NB4 (cell line): ENCODE measurements at regions not wholly inside any gene's neighbourhood (a gene's known extent, or its start where the extent isn't known, plus 50 kb on each side); places are given as distances from the start of the nearest gene placed in this dataset.

ENCODE experiments used
- DNase-seq: peaks from one replicate; pipeline ENCODE4 v3.0.0; 2010; ENCODE audit warnings: low read depth
- H3K4me3 ChIP-seq: one replicate; pipeline ENCODE4 v1.5.1; 2011; ENCODE audit warnings: mild to moderate bottlenecking, low read depth, low read length, moderate library complexity
- MYC ChIP-seq: IDR thresholded peaks from 2 replicates; pipeline ENCODE4 v1.6.1; 2011; ENCODE audit warnings: low read depth, low read length
- POLR2A ChIP-seq: IDR thresholded peaks from 2 replicates; pipeline ENCODE4 v1.6.1; 2011; ENCODE audit warnings: mild to moderate bottlenecking; ENCODE audit not compliant: insufficient read length; ENCODE audit errors: extremely low read depth
- TF ChIP-seq, protein P1 (sequence below): IDR thresholded peaks from one replicate; pipeline ENCODE4 v1.5.1; 2012; ENCODE audit warnings: low read depth, low read length
- TF ChIP-seq, protein P2 (sequence below): IDR thresholded peaks from 2 replicates; pipeline ENCODE4 v1.6.1; 2011; ENCODE audit warnings: low read depth, low read length

DNA sequence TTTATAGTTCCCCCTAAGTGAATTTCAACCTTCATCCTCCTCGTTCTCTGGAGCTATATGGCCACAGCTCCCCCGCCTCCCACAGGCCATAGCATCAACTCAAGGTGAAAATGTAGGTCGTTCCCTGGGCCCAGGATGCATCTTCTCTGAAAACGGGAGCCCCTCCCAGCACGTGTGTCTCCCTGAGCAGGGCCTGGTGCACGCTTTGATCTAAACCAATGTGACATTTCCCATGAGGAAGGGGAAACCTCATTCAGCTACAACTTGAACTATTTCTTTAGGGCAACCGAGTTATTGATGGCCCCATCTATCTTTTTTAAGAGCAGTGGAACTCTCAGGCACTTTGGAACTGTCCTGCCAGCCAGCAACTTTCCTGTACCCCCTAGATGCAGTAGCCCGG, 57.8 kb upstream of the BACE2 start:
- TF ChIP-seq, protein P1, sequence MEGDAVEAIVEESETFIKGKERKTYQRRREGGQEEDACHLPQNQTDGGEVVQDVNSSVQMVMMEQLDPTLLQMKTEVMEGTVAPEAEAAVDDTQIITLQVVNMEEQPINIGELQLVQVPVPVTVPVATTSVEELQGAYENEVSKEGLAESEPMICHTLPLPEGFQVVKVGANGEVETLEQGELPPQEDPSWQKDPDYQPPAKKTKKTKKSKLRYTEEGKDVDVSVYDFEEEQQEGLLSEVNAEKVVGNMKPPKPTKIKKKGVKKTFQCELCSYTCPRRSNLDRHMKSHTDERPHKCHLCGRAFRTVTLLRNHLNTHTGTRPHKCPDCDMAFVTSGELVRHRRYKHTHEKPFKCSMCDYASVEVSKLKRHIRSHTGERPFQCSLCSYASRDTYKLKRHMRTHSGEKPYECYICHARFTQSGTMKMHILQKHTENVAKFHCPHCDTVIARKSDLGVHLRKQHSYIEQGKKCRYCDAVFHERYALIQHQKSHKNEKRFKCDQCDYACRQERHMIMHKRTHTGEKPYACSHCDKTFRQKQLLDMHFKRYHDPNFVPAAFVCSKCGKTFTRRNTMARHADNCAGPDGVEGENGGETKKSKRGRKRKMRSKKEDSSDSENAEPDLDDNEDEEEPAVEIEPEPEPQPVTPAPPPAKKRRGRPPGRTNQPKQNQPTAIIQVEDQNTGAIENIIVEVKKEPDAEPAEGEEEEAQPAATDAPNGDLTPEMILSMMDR = no peak
- TF ChIP-seq MYC (no peak), POLR2A (no peak)
- TF ChIP-seq, protein P2, sequence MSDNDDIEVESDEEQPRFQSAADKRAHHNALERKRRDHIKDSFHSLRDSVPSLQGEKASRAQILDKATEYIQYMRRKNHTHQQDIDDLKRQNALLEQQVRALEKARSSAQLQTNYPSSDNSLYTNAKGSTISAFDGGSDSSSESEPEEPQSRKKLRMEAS = no peak
- DNase-seq = no peak
- no peak overlapping the region for H3K4me3 ChIP-seq

DNA sequence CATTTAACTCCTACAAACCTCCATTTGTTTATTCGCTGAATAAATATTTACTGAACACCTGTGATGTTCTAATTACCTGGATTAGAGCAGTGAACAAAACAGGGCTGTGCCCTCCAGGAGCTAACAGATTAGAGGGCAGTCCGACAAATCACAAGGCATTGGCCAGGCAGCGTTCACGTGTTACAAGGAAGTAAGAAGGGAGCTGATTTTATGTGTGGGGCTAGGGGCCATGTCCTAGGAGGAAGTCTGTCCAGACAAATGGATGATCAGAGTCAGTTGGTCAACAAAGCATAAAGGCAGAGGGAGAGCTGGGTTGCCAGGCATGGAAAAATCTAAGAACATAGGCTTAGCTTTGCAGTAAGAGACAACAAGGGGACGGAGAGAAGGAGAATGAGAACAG, 57.3 kb upstream of the BACE2 start:
- TF ChIP-seq MYC = no peak
- TF ChIP-seq, protein P2 = no peak
- no peak overlapping the region for H3K4me3 ChIP-seq
- DNase-seq = no peak

DNA sequence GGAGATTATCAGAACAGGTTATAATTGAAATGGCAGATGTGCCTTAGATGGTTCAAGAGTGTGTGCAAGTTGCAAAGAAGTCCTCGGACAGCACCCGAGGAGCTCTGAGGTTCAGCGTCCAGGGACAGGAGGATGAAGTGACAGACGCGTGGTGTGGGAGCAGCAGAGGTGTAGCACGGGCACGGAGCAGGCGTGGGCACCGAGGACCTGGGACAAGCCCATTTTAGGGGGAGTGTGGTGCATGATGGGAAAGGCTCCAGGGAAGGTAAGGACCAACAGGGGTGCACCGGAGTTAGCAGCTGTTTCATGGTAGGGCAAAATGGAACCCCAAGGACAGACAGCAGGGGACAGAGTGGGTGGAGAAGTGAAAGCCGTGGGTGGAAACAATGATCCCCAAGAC, 56.3 kb upstream of the BACE2 start:
- no peak for DNase-seq
- TF ChIP-seq, protein P2 = no peak
- no peak overlapping the region for H3K4me3 ChIP-seq

DNA sequence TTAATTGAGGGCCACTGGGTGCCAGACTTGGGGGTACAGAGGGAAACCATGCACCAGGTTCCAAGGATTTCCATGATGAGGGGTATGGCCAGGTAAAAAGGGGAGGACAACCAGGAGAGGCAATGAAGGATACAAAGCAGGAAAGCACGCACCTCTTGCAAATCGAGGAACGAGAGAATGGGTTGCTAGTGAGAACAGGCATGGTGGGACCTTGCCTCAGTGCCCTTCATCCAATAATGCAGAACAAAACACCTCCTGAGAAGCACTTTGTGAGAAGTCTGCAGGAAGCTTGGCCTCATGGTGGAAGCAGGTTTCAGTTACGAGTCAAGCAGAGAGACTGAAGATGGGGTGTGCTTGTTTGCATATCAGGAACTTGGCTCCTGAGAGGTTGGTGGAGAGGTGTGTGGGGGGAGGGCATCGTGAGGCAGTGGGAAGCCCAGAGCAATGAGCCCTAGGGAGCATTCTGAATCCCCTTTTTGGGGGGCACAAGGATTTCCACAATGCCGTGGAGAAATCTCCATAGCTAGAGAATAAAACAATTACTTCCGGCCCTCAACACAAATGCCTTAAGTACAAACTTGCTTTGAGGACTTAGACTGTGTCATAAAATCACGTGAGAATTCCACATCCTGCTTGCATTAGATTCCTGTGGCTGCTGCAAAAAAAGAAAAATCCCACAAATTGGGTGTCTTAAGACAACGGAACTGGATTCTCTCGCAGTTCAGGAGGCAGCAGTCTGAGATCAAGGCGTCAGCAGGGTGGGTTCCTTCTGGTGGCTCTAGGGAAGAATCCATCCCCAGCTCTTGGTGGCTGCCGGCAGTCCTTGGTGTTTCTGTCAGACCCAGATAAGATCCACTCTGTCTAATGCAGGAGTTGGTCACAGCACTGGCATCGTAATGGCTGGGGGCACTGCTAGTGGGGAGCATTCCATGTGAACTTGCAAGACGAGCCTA, 54.9 kb upstream of the BACE2 start:
- DNase-seq = peak; percentile 28
- H3K4me3 ChIP-seq = no peak overlapping the region

DNA sequence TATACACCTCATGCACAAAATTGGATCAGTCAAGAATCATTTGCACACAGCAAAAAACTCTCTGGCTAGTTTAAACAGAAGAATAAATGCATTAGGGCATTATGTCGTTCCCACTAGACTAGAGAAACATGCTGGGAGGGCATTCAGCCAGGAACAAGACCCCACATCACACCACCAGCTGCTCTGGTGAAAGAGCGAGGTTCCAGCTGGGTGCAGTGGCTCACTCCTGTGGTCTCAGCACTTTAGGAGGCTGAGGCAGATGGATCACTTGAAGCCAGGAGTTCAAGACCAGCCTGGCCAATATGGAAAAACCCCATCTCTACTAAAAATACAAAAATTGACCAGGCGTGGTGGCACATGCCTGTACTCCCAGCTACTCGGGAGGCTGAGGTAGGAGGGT, 52.1 kb upstream of the BACE2 start:
- H3K4me3 ChIP-seq = no peak overlapping the region
- TF ChIP-seq, protein P2 = no peak
- no peak for TF ChIP-seq POLR2A
- TF ChIP-seq MYC = no peak
- TF ChIP-seq, protein P1 = no peak
- no peak for DNase-seq

More for the DNA sequence above, 54.9 kb upstream of the BACE2 start:
- TF ChIP-seq, protein P1 = no peak
- TF ChIP-seq, protein P2 = no peak
- TF ChIP-seq POLR2A (no peak), MYC (no peak)
